ENCODE measurements at regions not wholly inside any gene's neighbourhood (a gene's known extent, or its start where the extent isn't known, plus 50 kb on each side); places are given as distances from the start of the nearest gene placed in this dataset.

DNA sequence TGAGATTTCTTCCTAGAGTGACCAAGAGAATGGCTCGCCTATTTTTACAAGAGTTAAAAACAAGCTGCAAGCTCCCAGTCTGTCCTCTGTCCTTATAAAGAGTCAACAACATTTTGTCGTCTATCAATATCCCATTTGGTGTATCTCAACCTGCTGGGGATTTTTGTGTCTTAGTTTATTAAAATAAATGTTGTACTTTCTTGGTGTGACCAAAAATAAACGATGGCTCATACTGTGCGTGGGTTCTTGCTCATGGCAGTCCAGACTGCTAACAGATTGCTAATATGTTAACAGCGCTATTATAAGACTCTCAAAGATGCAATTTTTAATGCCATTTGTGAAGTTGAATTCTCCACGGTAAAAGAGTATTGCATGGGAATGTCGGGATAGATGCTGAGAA is 569.9 kb downstream of the GABRG2 start:
- CTCF ChIA-PET: no interaction called here
- intact Hi-C loops (cut with micrococcal nuclease): no loop called here

DNA sequence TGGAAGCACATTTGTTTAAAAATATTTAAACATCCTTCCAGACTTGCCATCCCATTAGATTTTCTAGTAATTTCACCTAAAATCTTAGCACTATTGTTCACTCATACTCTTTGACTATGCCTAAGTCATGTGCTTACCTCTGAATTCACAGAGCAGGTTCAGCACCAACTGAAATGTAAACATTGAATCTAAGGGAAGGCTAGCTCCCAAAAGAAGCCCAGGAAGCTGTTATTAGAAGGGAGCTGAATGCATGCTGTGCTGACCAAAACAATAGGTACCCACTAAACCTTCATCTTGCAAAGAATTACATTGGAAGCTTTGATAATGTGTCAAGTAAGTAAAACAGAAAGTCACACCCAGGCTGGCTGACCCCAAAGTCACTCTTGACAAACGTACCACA is 571.3 kb downstream of the GABRG2 start:
- Histone ChIP-seq H3K4me1 (ENCODE audit: control insufficient read depth, extremely low read depth, insufficient read depth, low read length) (no peaks in the 10 kb centered on the region), H3K4me2 (ENCODE audit: insufficient read depth, low read length) (no peak overlapping the region), H4K20me1 (replicated peaks; ENCODE audit: control insufficient read depth, extremely low read depth, insufficient read depth, low read length) (no peaks in the 10 kb centered on the region), H3K36me3 (ENCODE audit: control insufficient read depth in 2 of 2, extremely low read depth in 1 of 2, insufficient read depth in 2 of 2, low read length in 2 of 2) (no peaks in the 10 kb centered on the region), H3K9me3 (replicated peaks; ENCODE audit: control insufficient read depth, insufficient read depth, low read length) (peaks cover 5% of the 10 kb centered on the region), H3K79me2 (ENCODE audit: control insufficient read depth, insufficient read depth, low read length) (no peaks in the 10 kb centered on the region), H3K9ac (replicated peaks; ENCODE audit: extremely low read depth, insufficient read depth, low read length) (no peak overlapping the region), H3K9me1 (replicated peaks; ENCODE audit: control insufficient read depth, extremely low read depth, insufficient read depth, low read length) (no peaks in the 10 kb centered on the region), H3K27me3 (ENCODE audit: control insufficient read depth in 2 of 2, insufficient read depth in 2 of 2, low read length in 2 of 2) (no peaks in the 10 kb centered on the region), H3K27ac (ENCODE audit: insufficient read depth, low read depth, low read length) (no peak overlapping the region), H3K4me3 (replicated peaks in 1 of 3; ENCODE audit: insufficient read depth in 1 of 3, low read depth in 1 of 3, low read length in 3 of 3) (no peak overlapping the region), H2AFZ (ENCODE audit: low read depth, low read length) (no peak overlapping the region)
- CTCF ChIA-PET: no interaction called here
- POLR2A ChIA-PET: no interaction called here
- TF ChIP-seq GATA2 (IDR thresholded peaks at IDR 0.05; ENCODE audit: insufficient read depth, insufficient read length, low read depth, low read length) (no peak), JUN (IDR thresholded peaks at IDR 0.05; ENCODE audit: borderline replicate concordance, insufficient read depth, insufficient read length, low read depth) (no peak), MYC (IDR thresholded peaks at IDR 0.05; ENCODE audit: low read depth, low read length) (no peak), EZH2 (IDR thresholded peaks at IDR 0.05; ENCODE audit: borderline replicate concordance, low read depth, low read length, severe bottlenecking) (no peak), POLR2AphosphoS5 (IDR thresholded peaks at IDR 0.05; ENCODE audit: insufficient read depth, low read depth, low read length) (no peak)
- TF ChIP-seq, protein P1, sequence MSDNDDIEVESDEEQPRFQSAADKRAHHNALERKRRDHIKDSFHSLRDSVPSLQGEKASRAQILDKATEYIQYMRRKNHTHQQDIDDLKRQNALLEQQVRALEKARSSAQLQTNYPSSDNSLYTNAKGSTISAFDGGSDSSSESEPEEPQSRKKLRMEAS (IDR thresholded peaks at IDR 0.05; ENCODE audit: insufficient read depth, insufficient read length): no peak
- intact Hi-C loops (cut with micrococcal nuclease): no loop called here
- dilution Hi-C loops (cut with MboI; ENCODE audit: extremely low pct_ligation_motif_present, low sequenced_read_pairs): no loop called here
- FAIRE-seq: no peak
- BruUV-seq (replicated peaks): no TSS peak
- DNase-seq (ENCODE audit: low read depth, low spot score): no peak

More for the DNA sequence above, 569.9 kb downstream of the GABRG2 start:
- dilution Hi-C loops (cut with MboI; ENCODE audit: extremely low pct_ligation_motif_present, low sequenced_read_pairs): no loop called here
- Histone ChIP-seq H2AFZ (ENCODE audit: low read depth, low read length) (no peak overlapping the region), H3K4me1 (ENCODE audit: control insufficient read depth, extremely low read depth, insufficient read depth, low read length) (no peaks in the 10 kb centered on the region), H3K4me2 (ENCODE audit: insufficient read depth, low read length) (no peak overlapping the region), H3K4me3 (replicated peaks in 1 of 3; ENCODE audit: insufficient read depth in 1 of 3, low read depth in 1 of 3, low read length in 3 of 3) (no peak overlapping the region), H3K27ac (ENCODE audit: insufficient read depth, low read depth, low read length) (no peak overlapping the region), H3K9me3 (replicated peaks; ENCODE audit: control insufficient read depth, insufficient read depth, low read length) (peaks cover 2% of the 10 kb centered on the region), H3K27me3 (ENCODE audit: control insufficient read depth in 2 of 2, insufficient read depth in 2 of 2, low read length in 2 of 2) (no peaks in the 10 kb centered on the region), H3K36me3 (ENCODE audit: control insufficient read depth in 2 of 2, extremely low read depth in 1 of 2, insufficient read depth in 2 of 2, low read length in 2 of 2) (no peaks in the 10 kb centered on the region), H3K9ac (replicated peaks; ENCODE audit: extremely low read depth, insufficient read depth, low read length) (no peak overlapping the region), H3K79me2 (ENCODE audit: control insufficient read depth, insufficient read depth, low read length) (no peaks in the 10 kb centered on the region), H4K20me1 (replicated peaks; ENCODE audit: control insufficient read depth, extremely low read depth, insufficient read depth, low read length) (no peaks in the 10 kb centered on the region), H3K9me1 (replicated peaks; ENCODE audit: control insufficient read depth, extremely low read depth, insufficient read depth, low read length) (no peaks in the 10 kb centered on the region)
- BruUV-seq (replicated peaks): no TSS peak
- no peak for TF ChIP-seq MYC (IDR thresholded peaks at IDR 0.05; ENCODE audit: low read depth, low read length)
- FAIRE-seq (no peak), DNase-seq (ENCODE audit: low read depth, low spot score) (no peak)
- POLR2A ChIA-PET: no interaction called here

Data from endothelial cell of umbilical vein (primary cell).